ENCODE measurements at regions not wholly inside any gene's neighbourhood (a gene's known extent, or its start where the extent isn't known, plus 50 kb on each side); places are given as distances from the start of the nearest gene placed in this dataset.

GRCh38 chr13:34127523-34127922, 309.6 kb downstream of the RFC3 start:
- TF ChIP-seq, protein P1, sequence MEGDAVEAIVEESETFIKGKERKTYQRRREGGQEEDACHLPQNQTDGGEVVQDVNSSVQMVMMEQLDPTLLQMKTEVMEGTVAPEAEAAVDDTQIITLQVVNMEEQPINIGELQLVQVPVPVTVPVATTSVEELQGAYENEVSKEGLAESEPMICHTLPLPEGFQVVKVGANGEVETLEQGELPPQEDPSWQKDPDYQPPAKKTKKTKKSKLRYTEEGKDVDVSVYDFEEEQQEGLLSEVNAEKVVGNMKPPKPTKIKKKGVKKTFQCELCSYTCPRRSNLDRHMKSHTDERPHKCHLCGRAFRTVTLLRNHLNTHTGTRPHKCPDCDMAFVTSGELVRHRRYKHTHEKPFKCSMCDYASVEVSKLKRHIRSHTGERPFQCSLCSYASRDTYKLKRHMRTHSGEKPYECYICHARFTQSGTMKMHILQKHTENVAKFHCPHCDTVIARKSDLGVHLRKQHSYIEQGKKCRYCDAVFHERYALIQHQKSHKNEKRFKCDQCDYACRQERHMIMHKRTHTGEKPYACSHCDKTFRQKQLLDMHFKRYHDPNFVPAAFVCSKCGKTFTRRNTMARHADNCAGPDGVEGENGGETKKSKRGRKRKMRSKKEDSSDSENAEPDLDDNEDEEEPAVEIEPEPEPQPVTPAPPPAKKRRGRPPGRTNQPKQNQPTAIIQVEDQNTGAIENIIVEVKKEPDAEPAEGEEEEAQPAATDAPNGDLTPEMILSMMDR (IDR thresholded peaks at IDR 0.05), result no peak
- TF ChIP-seq POLR2A (IDR thresholded peaks at IDR 0.05), result no peak

All from esophagus squamous epithelium (tissue), 4 donors.